HS-27A (cell line): ENCODE measurements at regions not wholly inside any gene's neighbourhood (a gene's known extent, or its start where the extent isn't known, plus 50 kb on each side); places are given as distances from the start of the nearest gene placed in this dataset.

Experiments
- DNase-seq: peaks from one replicate; pipeline ENCODE4 v3.0.0-alpha.2; 2012; ENCODE audit warnings: low read depth, missing footprints

DNA sequence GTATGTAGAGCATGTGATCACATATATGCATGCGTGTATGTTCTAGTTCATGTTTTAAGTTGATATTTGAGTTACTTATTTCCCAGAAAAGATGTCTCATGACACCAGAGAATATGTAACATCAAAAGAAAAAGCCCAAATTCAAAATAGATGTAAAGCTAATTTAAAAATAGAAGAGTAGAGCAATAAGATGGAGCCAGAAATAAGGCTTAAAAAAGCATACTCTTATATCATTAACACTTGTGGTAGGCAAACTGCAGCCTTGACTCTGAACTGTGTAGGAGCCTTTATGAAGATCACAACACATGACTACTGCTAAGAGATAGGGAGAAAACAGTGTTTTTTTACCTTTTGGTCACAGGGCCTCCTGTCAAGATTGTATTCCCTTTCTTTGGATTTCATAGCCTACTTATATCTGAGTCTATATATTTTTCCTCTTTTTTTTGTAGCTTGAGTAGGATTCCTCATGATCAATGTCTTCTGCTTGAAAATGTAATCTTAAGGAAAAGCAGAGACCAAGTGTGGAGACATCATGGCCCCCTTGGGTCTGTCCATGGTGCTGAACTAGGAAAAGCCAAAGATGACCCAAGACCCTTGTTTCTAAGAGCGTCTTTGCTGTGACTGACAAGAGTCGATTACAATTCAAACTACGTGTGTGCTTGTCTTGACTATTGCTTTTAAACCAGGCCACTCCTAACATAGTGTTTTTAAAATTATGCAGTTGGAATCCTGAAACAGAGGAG lies 390.4 kb downstream of the SHISA9 start:
- DNase-seq, result no peak

DNA sequence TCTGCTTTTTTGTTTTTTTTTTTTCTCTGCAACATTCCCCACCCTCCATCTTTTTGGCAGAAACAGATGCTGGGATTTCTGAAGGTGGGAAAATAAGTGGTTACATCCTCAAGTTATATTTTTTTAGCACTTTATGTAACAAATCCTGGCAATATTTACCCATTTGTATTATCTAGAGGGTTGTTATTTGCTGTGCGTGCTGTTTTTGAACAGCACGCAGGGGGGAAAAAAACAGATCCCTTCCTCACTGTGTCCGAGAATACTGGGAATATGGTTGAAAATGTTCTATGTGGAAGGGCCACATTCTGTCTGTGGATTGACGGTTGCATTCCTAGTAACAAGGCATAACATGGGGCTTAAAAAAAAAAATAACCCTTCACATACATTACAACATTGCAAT lies 394.8 kb downstream of the SHISA9 start:
- no peak for DNase-seq

DNA sequence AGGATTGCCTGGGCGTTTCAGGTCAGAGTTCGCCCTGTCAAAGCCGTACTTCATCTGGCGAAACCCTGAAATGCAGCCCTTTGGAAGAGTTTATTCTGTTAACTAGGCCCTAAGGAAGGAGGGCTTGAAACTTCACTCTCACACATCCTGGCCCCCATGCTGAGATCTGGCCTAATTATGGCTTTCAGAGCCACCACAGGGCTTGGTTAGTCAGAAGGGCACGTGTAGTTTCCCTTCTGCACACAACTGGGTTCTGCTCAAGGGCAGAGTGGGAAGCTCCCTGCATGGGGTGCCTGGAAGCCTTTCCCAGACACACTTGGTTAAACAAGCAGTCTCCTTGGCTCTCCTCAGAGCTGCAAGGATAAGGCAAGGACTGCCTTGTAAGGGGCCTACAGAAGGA lies 397.3 kb downstream of the SHISA9 start:
- no peak for DNase-seq

DNA sequence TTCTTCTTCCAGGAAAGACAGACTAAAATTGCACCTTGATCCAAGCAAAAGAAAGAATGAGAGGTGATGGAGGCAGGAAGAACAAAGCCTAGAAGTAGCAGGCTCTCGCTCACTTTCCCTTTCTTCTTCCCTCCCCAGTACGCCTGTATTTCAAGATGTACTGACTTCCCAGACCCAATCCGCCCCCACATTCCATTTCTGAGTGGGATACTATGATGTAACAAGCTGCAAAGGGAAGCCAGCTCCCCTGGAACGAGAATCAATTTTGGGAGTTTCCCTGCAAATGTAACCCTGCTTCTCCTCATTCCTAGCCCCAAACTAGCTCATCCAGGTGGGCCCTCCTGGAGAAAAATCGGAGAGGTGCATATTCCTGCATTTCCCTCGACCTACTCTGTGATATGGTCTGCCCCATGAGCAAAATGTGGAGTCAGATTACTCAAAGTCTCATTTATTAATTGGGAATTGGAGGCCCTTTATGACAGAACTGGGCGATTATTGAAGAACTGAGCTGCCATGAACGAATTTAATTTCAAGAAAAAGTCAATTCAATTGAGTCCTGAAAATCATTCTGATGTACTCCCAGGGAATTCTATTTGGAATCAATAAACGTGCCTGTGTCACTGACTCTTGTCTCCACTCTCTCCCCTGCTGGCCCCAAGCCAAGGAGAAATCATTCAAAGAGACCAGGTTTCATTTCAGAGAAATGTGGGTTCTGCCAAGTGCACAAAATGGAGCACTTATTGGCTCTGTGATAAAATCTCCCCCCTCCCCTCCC lies 398.9 kb downstream of the SHISA9 start:
- DNase-seq, result no peak

DNA sequence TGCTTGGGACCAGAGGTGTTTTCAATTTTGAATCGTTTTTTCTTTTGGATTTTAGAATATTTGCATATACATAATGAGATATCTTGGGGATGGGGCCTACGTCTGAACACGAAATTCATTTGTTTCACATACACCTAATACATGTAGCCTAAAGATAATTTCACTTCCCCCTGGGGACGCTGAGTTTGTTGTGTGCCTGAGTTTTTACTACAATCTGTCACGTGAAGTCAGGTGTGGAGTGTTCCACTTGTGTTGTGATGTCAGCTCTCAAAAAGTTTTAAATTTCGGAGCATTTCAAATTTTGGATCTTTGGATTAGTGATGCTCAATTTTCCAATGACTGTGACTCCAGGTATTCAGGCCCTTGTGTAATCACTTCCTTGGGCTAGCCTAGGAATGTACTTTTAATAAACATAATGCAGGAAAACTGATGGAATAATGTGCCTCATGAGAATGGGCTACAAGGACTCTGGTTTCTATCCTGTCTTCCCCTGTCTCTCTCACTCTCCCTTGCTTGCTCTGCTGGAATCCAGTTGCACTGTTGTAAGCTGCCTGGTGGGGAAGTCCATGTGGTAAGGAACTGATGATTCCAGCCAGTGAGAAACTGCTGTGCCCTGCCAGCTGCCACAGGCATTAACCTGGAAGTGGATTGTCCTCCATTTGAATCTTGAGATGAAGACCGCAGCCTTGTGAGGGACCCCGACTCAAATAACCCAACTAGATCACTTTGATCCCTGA lies 403.8 kb downstream of the SHISA9 start:
- no peak for DNase-seq

DNA sequence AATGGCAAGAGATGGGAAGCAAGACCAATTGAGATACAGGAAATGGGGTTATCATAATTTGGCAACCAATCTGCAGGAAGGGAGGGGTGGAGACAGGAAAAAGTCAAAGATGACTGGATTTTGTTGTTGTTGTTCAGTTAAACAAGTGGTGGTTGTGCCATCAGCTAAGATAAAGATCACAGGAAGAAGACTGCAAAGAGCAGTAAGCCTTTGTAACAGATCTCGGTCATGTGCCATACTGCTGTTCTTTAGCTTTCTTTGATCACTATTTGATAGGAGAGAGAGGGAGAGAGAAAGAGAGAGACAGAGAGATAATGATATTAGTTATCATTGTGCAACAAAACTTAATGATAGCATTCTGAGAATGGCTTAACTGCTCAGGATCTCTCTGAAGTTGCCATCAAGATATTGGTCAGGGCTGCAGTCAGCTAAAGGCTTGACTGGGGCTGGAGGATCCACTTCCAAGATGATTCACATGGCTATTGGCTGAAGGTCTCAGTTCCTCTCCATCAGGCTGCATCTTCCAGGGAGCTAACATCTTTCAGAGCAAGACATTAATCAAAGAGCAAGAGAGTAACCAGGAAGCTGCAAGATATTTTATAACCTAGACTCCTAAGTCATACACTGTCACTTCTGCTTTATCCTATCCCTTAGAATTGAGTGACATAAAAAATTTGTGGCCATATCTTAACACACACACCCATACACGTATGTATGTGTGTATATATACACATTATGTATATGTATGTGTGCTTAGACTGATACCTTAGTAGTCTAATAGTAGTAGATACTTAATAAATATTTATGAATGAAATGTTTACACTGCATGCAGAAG lies 405.0 kb downstream of the SHISA9 start:
- DNase-seq, result no peak

DNA sequence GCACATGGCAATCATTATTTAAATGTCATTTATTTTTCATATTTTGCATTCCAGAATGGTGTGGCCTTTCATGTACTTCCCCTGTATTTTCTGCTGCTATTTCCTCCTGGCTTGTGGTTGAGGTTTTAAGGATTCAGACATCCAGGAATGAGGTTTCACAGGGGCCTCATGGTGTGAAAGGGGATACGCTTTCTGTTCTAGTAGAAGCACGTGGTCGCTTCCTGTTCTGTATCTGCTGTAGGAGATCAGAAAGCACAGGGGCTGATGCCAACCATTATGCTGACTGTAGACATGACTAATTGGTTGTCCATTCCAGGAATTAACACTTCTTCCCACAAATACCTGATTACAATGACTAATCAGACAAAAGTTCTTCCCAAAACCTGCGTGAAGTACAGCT lies 405.9 kb downstream of the SHISA9 start:
- peak; percentile 89 for DNase-seq

DNA sequence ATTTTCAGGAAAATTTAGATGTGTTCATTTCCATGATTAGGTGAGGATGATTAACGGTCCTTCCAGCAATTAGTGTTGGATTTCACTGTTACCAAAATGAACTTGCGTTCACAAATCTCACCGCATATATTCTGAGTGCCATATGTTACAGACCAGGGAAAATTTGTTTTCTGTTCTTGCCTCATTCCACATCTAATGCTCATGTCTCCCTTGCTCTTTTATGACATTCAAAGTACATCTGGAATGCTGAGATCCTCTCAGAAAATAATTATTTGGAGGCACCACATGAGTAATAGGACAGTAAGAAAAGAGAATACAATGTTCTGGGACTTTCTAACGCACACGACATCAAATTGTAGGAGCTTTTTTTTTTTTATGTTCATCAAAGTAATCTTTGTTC lies 406.5 kb downstream of the SHISA9 start:
- DNase-seq, result no peak

DNA sequence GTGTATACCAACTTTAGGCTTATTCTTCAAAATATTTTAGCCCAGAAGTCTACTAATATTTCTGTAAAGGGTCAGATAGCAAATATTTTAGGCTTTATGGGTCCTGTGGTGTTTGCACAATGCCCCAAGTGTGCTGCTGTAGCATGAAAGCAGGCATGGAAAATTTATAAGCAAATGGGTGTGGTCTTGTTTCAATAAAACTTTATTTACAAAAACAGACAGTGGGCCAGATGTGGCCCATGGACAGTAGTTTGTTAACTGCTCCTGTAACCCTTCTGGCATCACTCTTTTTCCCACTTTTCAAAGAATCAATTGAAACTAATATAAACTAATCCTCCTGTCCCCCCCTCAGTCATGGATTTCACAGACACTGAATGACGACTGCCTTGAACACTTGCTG lies 410.7 kb downstream of the SHISA9 start:
- no peak for DNase-seq

DNA sequence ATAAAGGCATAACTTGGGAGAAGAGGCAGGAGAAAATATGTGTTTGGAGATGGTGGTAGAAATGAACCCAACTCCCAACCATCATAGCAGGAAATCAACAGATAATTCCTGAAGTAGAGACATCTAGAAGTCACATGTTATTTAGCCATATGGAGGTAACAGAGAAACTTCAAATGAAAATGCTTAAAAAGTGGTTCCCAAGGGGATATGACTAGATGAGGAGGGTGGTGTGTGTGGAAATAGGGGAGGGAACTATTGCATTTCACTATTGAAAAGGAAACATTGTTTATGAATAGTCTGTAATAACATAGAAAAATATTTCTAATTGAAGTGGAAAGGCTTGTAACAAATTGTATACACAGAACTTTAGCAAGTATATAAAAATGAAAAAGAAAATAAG lies 412.0 kb downstream of the SHISA9 start:
- no peak for DNase-seq

DNA sequence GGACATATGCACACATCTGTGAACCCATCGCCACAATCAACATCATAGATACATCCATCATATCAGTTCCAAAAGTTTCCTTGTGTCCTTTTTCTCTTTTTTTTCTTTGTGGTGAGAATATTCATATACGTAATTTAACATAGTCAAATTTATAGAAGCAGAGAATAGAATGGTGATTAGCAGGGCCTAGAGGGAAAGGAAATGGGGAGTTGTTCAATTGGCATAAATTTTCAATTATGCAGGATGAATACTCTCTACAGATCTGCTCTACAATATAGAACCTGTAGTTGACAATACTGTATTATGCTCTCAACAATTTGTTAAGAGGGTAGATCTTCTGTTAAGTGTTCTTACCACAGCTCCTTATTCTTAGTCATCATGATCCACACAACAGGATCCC lies 413.2 kb downstream of the SHISA9 start:
- DNase-seq, result no peak

DNA sequence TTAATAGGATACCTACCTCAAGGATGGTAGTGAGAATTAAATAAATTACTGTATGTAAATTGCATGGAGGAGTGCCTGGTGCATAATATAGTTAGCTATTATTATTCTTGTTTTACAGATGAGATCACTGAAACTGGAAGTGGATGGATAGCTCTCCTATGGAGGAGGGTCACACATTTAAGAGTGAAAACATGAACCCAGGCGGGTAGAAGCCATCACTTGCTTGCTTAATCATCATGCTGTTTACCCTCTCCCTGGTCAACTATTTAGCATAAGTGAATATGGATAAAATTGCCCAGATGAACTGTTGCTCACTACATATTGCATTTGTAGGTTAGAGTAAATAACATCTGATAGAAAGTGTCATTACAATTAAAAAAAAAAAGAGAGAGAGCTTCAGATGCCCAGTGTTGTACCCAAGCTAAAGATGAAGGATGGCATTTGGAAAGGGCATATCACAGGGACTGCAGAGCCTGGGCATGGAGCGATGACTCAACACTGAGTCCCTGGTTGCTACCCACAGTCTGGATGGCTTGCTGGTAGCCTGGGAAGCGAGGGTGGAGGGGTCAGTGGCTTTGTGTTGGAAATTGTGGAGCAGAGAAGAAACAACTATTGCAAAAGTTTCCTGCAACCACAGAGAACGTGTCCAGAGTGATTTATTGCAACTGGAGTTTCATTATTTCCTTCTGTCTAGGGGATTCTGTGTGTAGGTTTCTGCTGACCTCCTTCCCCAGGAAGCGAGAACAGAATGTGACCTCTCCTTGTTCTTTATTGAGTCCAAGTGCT lies 414.4 kb downstream of the SHISA9 start:
- no peak for DNase-seq

DNA sequence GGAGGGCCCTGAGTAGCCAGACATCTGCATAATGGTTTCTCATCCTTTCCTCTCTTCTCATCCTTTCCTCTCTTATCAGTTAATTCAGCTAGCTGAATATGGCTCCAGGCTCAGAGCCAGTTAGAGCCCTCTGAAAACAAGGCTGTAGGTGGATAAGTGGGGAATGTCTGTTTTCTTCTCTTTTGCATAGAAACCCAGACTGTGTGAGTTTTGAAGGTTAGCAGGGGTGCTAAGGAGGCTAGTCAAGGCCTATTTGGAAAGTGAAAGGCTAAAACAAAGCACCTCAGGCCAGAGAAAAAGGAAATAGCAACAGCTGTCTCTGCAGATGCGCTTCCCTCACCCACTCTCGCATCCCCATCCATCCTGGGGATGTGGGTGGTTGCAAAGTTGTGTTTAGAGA lies 420.9 kb downstream of the SHISA9 start:
- no peak for DNase-seq

DNA sequence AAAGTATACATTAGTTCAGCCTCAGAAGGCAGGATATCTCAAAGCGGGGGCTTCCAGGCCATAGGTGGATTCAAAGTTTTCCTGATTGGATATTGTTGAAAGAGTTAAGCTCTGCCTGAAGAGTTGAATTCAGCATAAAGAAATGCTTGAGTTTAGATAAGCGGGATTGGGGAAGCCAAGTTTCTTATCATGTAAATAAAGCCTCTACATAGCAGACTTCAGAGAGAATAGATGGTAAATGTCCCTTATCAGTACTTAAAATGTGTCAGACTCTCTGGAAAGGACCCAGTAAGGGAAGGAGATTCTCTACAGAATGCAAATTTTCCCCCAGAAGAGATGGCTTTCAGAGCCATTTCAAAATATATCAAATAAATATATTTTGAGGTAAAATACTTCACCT lies 423.5 kb downstream of the SHISA9 start:
- DNase-seq, result no peak

DNA sequence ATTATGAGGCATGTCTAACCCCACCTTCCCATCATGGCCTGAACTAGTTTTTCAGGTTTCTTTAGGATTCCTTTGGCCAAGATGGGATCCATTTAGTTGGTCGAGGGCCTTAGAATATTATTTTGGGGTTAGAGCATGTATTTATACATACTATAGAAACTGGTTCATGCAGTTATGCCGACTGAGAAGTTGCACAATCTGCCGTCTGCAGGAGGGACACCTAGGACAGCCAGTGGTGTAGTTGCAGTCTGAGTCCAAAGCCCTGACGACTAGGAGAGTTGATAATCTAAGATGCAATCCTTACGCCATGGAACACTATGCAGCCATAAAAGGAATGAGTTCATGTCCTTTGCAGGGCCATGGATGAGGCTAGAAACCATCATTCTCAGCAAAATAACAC lies 424.0 kb downstream of the SHISA9 start:
- no peak for DNase-seq

DNA sequence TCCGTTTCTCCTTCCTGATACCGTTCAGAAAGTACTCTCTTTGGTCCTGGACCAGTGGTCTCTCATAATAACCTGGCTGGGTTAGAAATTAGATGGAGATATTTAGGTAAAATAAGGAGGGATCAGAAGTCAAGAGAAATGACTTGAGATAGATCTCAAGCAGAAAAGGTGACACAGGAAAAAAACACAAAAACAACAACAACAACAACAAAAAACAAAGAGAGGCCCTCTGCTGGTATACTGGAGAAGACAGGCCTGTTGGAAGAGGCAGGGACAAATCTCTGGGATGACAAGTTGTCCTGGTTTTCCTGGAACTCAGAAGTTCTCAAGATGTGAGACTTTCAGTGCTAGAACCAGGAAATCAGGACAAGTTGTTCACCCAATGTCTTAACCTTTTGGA lies 430.5 kb downstream of the SHISA9 start:
- no peak for DNase-seq

DNA sequence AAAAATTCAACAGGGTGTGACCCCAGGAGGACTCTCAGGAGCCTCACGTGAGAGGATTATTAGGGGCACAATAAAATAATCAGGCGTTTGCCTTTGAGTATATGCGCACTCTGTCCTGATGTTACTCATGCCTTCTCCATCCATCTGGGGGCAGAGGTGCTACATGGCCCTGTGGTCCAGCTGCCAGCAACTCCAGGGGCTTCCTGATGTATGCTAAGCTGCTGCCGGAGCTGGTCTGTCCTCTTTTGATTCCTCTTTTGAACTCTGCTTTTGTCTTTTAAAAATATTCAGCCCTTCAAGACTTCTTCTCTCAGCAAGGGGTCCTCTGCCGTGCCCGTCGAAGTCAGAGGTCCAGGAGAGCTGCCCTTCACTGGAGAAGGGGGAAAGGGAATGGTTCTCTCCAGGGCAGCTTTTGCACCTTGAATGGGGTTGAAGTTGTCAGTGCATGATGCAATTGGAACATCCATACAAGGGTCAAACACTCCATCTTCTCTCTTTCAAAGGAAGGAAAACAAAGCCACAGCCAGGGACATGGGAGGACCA lies 431.4 kb downstream of the SHISA9 start:
- no peak for DNase-seq

DNA sequence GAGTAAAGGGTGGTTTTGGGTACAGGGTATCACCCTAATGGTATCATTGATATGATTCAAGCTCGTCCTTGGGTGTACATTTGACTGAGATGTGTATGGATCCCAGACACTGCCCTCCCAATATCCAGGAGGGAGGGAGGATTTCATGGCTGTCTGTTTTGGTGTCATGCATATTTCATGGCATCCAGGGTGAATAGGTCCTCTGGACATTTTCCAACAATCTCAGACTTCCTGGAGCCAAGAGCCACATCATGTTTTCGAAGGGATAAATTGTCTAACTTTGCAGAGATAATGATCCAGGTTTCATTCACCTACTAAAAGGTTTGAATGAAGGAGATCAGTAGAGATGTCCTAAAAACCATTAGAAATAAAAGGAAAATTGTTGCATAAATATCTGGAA lies 431.9 kb downstream of the SHISA9 start:
- DNase-seq, result no peak

DNA sequence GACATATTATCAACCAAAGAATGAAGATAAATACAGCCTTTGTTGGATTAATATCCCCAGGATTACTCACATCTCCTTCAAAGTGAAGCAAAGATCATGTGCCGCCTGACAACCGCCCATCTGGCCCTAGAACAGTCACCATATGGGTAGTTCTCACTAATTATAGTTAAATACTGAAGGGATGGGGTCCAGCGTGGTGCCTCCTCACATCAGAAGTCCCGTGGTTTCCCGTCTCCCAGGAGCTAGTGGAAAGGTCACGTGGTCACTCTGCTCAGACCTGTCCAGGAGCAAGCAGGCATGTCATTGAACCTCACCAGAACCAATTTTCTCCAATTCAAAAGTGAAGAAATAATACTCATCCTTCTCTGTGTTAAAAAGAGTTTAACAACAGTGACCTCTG lies 434.5 kb downstream of the SHISA9 start:
- DNase-seq, result no peak

DNA sequence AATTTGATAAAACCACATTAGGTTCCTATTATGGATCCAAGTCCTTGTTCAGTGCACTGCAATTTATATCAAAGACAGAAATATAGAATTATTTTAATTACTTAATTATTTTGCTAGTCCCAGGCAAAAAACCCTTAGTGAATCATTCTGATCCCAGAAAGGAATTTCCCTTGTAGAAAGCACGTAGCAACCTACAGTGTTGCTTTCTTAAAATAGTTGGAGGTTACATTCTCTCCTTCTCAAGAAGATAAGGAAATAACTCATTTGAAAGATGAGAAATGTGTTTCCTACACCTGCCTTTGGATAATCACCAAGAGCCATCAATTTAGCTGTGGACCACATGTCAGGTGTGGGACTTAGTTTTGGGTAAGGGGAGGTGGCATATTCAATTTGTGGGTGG lies 434.9 kb downstream of the SHISA9 start:
- no peak for DNase-seq
